Stomach (tissue), 4 donors: ENCODE measurements at regions not wholly inside any gene's neighbourhood (a gene's known extent, or its start where the extent isn't known, plus 50 kb on each side); places are given as distances from the start of the nearest gene placed in this dataset.

Experiments used
- EP300 ChIP-seq: sonication (generic); formaldehyde crosslinking; IDR thresholded peaks from one replicate; pipeline ENCODE4 v1.6.1; 2017; ENCODE audit warnings: antibody characterized with exemption
- POLR2A ChIP-seq, 4 donors: fragments of 450-650 bp; IDR thresholded peaks; one replicate each; pipeline ENCODE4 v1.6.1; 2016; ENCODE audit warnings: antibody characterized with exemption in 4 of 4, control low read depth in 2 of 4, mild to moderate bottlenecking in 1 of 4, moderate library complexity in 1 of 4
- TF ChIP-seq, protein P1 (sequence below), 7 experiments: fragments of 450-650 bp in 4 of 7; fragments of 200-600 bp in 3 of 7; sonication (generic) in 3 of 7; IDR thresholded peaks; one replicate each; pipeline ENCODE4 v1.5.1; 2016 to 2019; ENCODE audit warnings: antibody characterized with exemption in 7 of 7, control low read depth in 2 of 7, mild to moderate bottlenecking in 1 of 7

DNA sequence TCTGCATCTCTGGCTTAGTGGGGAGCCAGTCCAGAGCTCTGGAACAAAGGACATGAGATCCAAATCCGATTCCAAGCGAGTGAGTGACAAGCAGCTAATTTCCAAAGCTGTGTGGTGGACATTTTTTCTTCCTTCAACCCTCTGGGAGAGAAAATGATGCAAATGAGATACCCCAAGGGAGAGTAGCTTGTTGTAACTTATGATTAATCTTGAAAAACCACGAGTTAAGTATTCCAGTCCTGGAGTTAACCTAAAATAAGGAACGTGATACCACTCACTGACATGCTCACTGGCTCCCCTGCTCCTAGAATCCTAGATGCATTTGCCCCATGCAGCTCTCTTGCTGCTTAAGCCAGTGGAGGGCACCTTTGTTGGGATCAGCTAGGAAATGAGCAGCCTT lies 116.0 kb upstream of the HABP2 start:
- TF ChIP-seq POLR2A (IDR thresholded peaks at IDR 0.05): no peak
- TF ChIP-seq, protein P1, sequence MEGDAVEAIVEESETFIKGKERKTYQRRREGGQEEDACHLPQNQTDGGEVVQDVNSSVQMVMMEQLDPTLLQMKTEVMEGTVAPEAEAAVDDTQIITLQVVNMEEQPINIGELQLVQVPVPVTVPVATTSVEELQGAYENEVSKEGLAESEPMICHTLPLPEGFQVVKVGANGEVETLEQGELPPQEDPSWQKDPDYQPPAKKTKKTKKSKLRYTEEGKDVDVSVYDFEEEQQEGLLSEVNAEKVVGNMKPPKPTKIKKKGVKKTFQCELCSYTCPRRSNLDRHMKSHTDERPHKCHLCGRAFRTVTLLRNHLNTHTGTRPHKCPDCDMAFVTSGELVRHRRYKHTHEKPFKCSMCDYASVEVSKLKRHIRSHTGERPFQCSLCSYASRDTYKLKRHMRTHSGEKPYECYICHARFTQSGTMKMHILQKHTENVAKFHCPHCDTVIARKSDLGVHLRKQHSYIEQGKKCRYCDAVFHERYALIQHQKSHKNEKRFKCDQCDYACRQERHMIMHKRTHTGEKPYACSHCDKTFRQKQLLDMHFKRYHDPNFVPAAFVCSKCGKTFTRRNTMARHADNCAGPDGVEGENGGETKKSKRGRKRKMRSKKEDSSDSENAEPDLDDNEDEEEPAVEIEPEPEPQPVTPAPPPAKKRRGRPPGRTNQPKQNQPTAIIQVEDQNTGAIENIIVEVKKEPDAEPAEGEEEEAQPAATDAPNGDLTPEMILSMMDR (IDR thresholded peaks at IDR 0.05): no peak
- TF ChIP-seq EP300: no peak
